Liver (tissue), 3 donors: ENCODE measurements at regions not wholly inside any gene's neighbourhood (a gene's known extent, or its start where the extent isn't known, plus 50 kb on each side); places are given as distances from the start of the nearest gene placed in this dataset.

Experiments
- CTCF ChIP-seq: fragments of 150-350 bp; IDR thresholded peaks from 2 replicates; pipeline ENCODE4 v1.5.1; 2017; ENCODE audit warnings: improper control_type of control experiment, low read depth, low read length; ENCODE audit not compliant: missing input control
- EGR1 ChIP-seq, 2 donors: IDR thresholded peaks; 2 replicates each; pipeline ENCODE4 v1.6.1; 2016 to 2018; ENCODE audit warnings: antibody characterized with exemption in 2 of 2, low read depth in 2 of 2
- GABPA ChIP-seq, 2 donors: IDR thresholded peaks in 1 of 2; conservative IDR thresholded peaks in 1 of 2; 2 replicates each; pipeline ENCODE4 v1.6.1; 2016; ENCODE audit warnings: antibody characterized with exemption in 2 of 2, mild to moderate bottlenecking in 1 of 2, moderate library complexity in 1 of 2
- JUND ChIP-seq, 2 donors: IDR thresholded peaks; 2 replicates each; pipeline ENCODE4 v1.6.1; 2016; ENCODE audit warnings: antibody characterized with exemption in 2 of 2
- NR2F2 ChIP-seq: IDR thresholded peaks from 2 replicates; pipeline ENCODE4 v1.6.1; 2016; ENCODE audit warnings: antibody characterized with exemption
- REST ChIP-seq: IDR thresholded peaks from 2 replicates; pipeline ENCODE4 v1.6.1; 2016; ENCODE audit warnings: antibody characterized with exemption, mild to moderate bottlenecking
- ZBTB33 ChIP-seq: IDR thresholded peaks from 2 replicates; pipeline ENCODE4 v1.6.1; 2016; ENCODE audit warnings: antibody characterized with exemption
- donor health status: healthy.
- donor health status: healthy.

- peak in 1 of 2 donors; percentile 35 for TF ChIP-seq JUND (IDR thresholded peaks at IDR 0.05)
- no peak for TF ChIP-seq CTCF
- TF ChIP-seq GABPA (IDR thresholded peaks at IDR 0.05 in 1 of 2, conservative IDR thresholded peaks at IDR 0.05 in 1 of 2), result no peak
- peak; percentile 18 for TF ChIP-seq NR2F2
- no peak for TF ChIP-seq EGR1 (IDR thresholded peaks at IDR 0.05; ENCODE audit: low read depth in 2 of 2)
- no peak for TF ChIP-seq ZBTB33
- no peak for TF ChIP-seq REST
These were observed 302.4 kb upstream of the NFE2L3 start for GRCh38 chr7:25849500-25850184.
